Body of pancreas (tissue), 4 donors: ENCODE measurements at regions not wholly inside any gene's neighbourhood (a gene's known extent, or its start where the extent isn't known, plus 50 kb on each side); places are given as distances from the start of the nearest gene placed in this dataset.

Experiments
- ATAC-seq: fragments of 150-250 bp; one replicate; pipeline ENCODE4 v1.9.1; 2016
- DNase-seq, 4 donors: peaks; one replicate each; pipeline ENCODE4 v3.0.0-alpha.2; 2019
- H3K27ac ChIP-seq, 4 donors: fragments of 200-600 bp; sonication (generic); 1 replicate in 3 of 4; 2 replicates in 1 of 4; pipeline versions ENCODE4 v1.5.1 to v1.6.1; 2016 to 2019; ENCODE audit warnings: mild to moderate bottlenecking in 1 of 4, mixed read lengths in 1 of 4, moderate library complexity in 1 of 4
- H3K27me3 ChIP-seq, 2 donors: fragments of 200-600 bp; sonication (generic); one replicate each; pipeline ENCODE4 v1.6.0; 2016; ENCODE audit warnings: mild to moderate bottlenecking in 1 of 2
- H3K36me3 ChIP-seq, 2 donors: fragments of 200-600 bp; sonication (generic); replicated peaks in 1 of 2; 2 replicates each; pipeline ENCODE4 v1.5.1; 2016; ENCODE audit warnings: low read depth in 2 of 2; ENCODE audit not compliant: insufficient read depth in 1 of 2
- H3K4me1 ChIP-seq: fragments of 200-600 bp; sonication (generic); one replicate; pipeline ENCODE4 v1.6.0; 2016
- H3K4me3 ChIP-seq, 2 donors: fragments of 200-600 bp; sonication (generic); 1 replicate in 1 of 2; 2 replicates in 1 of 2; pipeline ENCODE4 v1.5.1; 2016 to 2019
- H3K9me3 ChIP-seq, 3 donors: fragments of 200-600 bp; sonication (generic); 1 replicate in 2 of 3; 2 replicates in 1 of 3; pipeline ENCODE4 v1.5.1; 2016
- CTCF ChIP-seq, 7 experiments: fragments of 450-650 bp in 4 of 7; fragments of 200-600 bp in 3 of 7; sonication (generic) in 3 of 7; IDR thresholded peaks; one replicate each; pipeline ENCODE4 v1.5.1; 2016 to 2019; ENCODE audit warnings: antibody characterized with exemption in 7 of 7
- POLR2A ChIP-seq, 3 donors: fragments of 450-650 bp; IDR thresholded peaks; one replicate each; pipeline ENCODE4 v1.6.1; 2016; ENCODE audit warnings: antibody characterized with exemption in 3 of 3, mild to moderate bottlenecking in 2 of 3
- whole genome bisulfite sequencing, 2 donors: methylation state at CpG; one replicate each; pipeline ENCODE4 v1.1.5; 2017; 5-methylcytosine and 5-hydroxymethylcytosine counted together
- intact Hi-C: fragments of 100-400 bp; cut with DNase I; formaldehyde crosslinking; loops from one replicate; pipeline ENCODE4 v1.15.1; 2023

- ATAC-seq = no peak
- no peak overlapping the region for H3K27ac ChIP-seq
- no peaks in the 10 kb centered on the region for H3K36me3 ChIP-seq
- TF ChIP-seq POLR2A (IDR thresholded peaks at IDR 0.05) (no peak), CTCF (IDR thresholded peaks at IDR 0.05) (no peak)
- no peaks in the 10 kb centered on the region for H3K9me3 ChIP-seq
- H3K4me3 ChIP-seq = no peak overlapping the region
- no peaks in the 10 kb centered on the region for H3K4me1 ChIP-seq
- 36 to 50% methylated on average over 3 of the region's 3 CpGs for WGBS, 2 donors
- intact Hi-C loops = no loop called here
- no peak for DNase-seq
- H3K27me3 ChIP-seq = no peaks in the 10 kb centered on the region
Measured at GRCh38 chr9:29001006-29001405, 1427.7 kb upstream of the C9orf72 start.

GRCh38 chr9:29004988-29005387, 1431.7 kb upstream of the C9orf72 start:
- Histone ChIP-seq H3K4me1 (no peaks in the 10 kb centered on the region), H3K4me3 (no peak overlapping the region), H3K36me3 (no peaks in the 10 kb centered on the region), H3K9me3 (no peaks in the 10 kb centered on the region), H3K27ac (no peak overlapping the region), H3K27me3 (no peaks in the 10 kb centered on the region)
- TF ChIP-seq CTCF (IDR thresholded peaks at IDR 0.05) = no peak
- no peak for TF ChIP-seq POLR2A (IDR thresholded peaks at IDR 0.05)
- intact Hi-C loops = no loop called here
- 19 to 30% methylated on average over 1 of the region's 1 CpG for whole genome bisulfite sequencing, 2 donors
- DNase-seq (no peak), ATAC-seq (no peak)

DNA sequence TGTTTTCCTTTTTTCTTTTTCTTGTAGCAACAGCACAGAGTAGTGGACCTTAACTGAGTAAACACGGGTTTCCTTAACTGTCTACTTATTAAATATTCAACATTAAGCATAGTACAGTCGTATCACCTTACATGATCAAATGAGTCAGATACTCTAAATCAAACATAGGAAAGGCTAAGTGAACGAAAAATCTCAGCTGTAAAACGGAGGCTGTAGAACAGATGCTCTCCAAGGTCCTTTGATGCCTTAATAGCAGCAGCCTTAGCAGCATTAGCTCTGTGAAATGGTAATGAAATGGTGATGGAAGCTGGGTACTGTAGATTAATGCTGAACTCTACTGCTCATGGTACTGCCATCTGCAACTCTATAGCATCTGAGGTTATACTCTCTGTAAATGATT, 1433.3 kb upstream of the C9orf72 start:
- Histone ChIP-seq H3K4me1 (no peaks in the 10 kb centered on the region), H3K9me3 (no peaks in the 10 kb centered on the region), H3K4me3 (no peak overlapping the region), H3K27me3 (no peaks in the 10 kb centered on the region), H3K36me3 (no peaks in the 10 kb centered on the region), H3K27ac (no peak overlapping the region)
- intact Hi-C loops = no loop called here
- WGBS, 2 donors = 45 to 47% methylated on average over 4 of the region's 4 CpGs
- no peak for ATAC-seq
- TF ChIP-seq CTCF (IDR thresholded peaks at IDR 0.05) = no peak
- no peak for TF ChIP-seq POLR2A (IDR thresholded peaks at IDR 0.05)
- DNase-seq = no peak

DNA sequence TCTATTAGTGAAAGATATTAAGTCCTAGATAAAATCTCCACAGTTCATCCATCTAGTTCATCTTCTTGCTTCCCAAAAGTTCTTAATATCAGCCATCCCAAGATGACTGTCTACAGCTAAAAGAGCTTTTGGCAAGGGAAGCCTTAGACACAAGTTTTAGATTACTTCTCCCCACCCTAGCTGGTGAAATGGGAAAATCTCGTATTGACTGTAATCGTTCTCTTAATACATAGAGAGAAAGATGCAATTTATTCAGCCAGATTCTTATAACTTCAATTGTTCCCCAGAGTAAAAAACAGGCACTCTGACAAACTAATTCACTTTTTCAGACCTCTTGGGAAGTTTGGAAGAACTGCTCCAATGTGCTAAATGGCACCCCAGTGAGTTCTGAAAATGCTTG, 1439.6 kb upstream of the C9orf72 start:
- no peaks in the 10 kb centered on the region for H3K36me3 ChIP-seq
- WGBS, 2 donors = 65 to 70% methylated on average over 2 of the region's 2 CpGs
- no peak for DNase-seq
- intact Hi-C loops = no loop called here
- no peak for TF ChIP-seq POLR2A (IDR thresholded peaks at IDR 0.05)
- TF ChIP-seq CTCF (IDR thresholded peaks at IDR 0.05) = no peak
- H3K27me3 ChIP-seq = no peaks in the 10 kb centered on the region
- ATAC-seq = no peak
- H3K27ac ChIP-seq = no peak overlapping the region
- H3K4me1 ChIP-seq = no peaks in the 10 kb centered on the region
- no peak overlapping the region for H3K4me3 ChIP-seq
- no peaks in the 10 kb centered on the region for H3K9me3 ChIP-seq

DNA sequence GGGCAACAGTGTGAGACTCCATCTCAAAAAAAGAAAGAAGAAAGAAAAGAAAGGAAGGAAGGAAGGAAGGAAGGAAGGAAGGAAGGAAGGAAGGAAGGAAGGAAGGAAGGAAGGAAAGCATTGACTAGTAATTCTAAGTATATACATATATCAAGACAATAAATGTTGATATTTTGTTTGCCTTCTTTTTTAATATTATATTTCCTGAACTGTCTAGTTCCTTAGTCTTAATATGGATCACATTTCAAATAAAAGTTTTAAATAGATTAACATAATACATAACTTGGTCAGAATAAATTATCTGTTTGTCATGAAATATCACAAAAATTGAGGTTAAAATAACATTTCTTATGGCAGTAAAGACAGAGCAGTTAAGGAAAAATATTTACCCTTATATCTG, 1448.4 kb upstream of the C9orf72 start:
- no peaks in the 10 kb centered on the region for H3K4me1 ChIP-seq
- TF ChIP-seq CTCF (IDR thresholded peaks at IDR 0.05) (no peak), POLR2A (IDR thresholded peaks at IDR 0.05) (no peak)
- no peak overlapping the region for H3K27ac ChIP-seq
- intact Hi-C loops = no loop called here
- no peaks in the 10 kb centered on the region for H3K9me3 ChIP-seq
- H3K27me3 ChIP-seq = no peaks in the 10 kb centered on the region
- H3K4me3 ChIP-seq = no peak overlapping the region
- ATAC-seq (no peak), DNase-seq (no peak)
- H3K36me3 ChIP-seq = no peaks in the 10 kb centered on the region
